GM23248 (cell line): ENCODE measurements at regions not wholly inside any gene's neighbourhood (a gene's known extent, or its start where the extent isn't known, plus 50 kb on each side); places are given as distances from the start of the nearest gene placed in this dataset.

Experiments
- EZH2 ChIP-seq: fragments of 200-600 bp; sonication (generic); IDR thresholded peaks from 2 replicates; pipeline ENCODE4 v1.6.1; 2018; ENCODE audit warnings: antibody characterized with exemption, mild to moderate bottlenecking; ENCODE audit not compliant: insufficient read depth, poor library complexity, severe bottlenecking
- EZH2phosphoT487 ChIP-seq: fragments of 200-600 bp; sonication (generic); IDR thresholded peaks from 2 replicates; pipeline ENCODE4 v1.6.1; 2018; ENCODE audit warnings: antibody characterized with exemption, moderate library complexity, mild to moderate bottlenecking, low read depth; ENCODE audit not compliant: insufficient read depth

GRCh38 chr3:154872696-154873095 lies 207.4 kb upstream of the MME start:
- no peak for TF ChIP-seq EZH2
- TF ChIP-seq EZH2phosphoT487 = no peak
